ENCODE measurements at regions not wholly inside any gene's neighbourhood (a gene's known extent, or its start where the extent isn't known, plus 50 kb on each side); places are given as distances from the start of the nearest gene placed in this dataset.

GRCh38 chr4:33150525-33150910, 2430.3 kb downstream of the PCDH7 start:
- H3K4me1 ChIP-seq (ENCODE audit: insufficient read depth, insufficient read length): no peaks in the 10 kb centered on the region
- DNase-seq (ENCODE audit: low read depth, low spot score): no peak
- no peaks in the 10 kb centered on the region for H3K36me3 ChIP-seq (ENCODE audit: insufficient read depth, insufficient read length, low read length)
- H3K4me3 ChIP-seq (ENCODE audit: insufficient read length, low read depth): no peak overlapping the region
- no peaks in the 10 kb centered on the region for H3K27me3 ChIP-seq (ENCODE audit: insufficient read depth, insufficient read length)
- H3K9me3 ChIP-seq (ENCODE audit: insufficient read depth, low read length): no peaks in the 10 kb centered on the region
- TF ChIP-seq SUZ12 (IDR thresholded peaks at IDR 0.05; ENCODE audit: extremely low read depth, insufficient read depth, insufficient read length) (no peak), YY1 (IDR thresholded peaks at IDR 0.05; ENCODE audit: insufficient read depth, insufficient read length) (no peak), ZNF274 (IDR thresholded peaks at IDR 0.05; ENCODE audit: low read depth, low read length) (no peak)
- H3K9ac ChIP-seq (ENCODE audit: insufficient read length, low read depth): no peak overlapping the region

DNA sequence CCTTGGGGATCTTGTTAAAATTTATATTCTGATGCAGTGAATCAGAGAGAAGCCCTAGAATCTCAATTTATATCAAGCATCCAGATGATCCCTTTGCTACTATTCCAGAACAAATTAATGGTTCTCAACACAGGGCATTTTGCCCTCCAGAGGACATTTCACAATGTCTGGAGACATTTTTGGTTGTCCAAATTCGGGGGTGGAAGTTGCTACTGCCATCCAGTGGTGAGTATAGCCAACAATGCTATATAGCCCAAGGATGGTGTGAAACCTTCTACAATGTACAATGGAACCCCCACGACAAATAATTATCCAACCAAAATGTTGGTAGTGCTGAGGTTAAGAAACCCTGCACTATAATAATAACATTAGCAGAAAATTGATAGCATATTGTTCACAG, 2440.0 kb downstream of the PCDH7 start:
- H3K27me3 ChIP-seq (ENCODE audit: insufficient read depth, insufficient read length): no peaks in the 10 kb centered on the region
- H3K9ac ChIP-seq (ENCODE audit: insufficient read length, low read depth): no peak overlapping the region
- no peaks in the 10 kb centered on the region for H3K4me1 ChIP-seq (ENCODE audit: insufficient read depth, insufficient read length)
- DNase-seq (ENCODE audit: low read depth, low spot score): no peak
- no peak for TF ChIP-seq SUZ12 (IDR thresholded peaks at IDR 0.05; ENCODE audit: extremely low read depth, insufficient read depth, insufficient read length)
- TF ChIP-seq YY1 (IDR thresholded peaks at IDR 0.05; ENCODE audit: insufficient read depth, insufficient read length): no peak
- no peak for TF ChIP-seq ZNF274 (IDR thresholded peaks at IDR 0.05; ENCODE audit: low read depth, low read length)
- no peak overlapping the region for H3K4me3 ChIP-seq (ENCODE audit: insufficient read length, low read depth)
- no peaks in the 10 kb centered on the region for H3K36me3 ChIP-seq (ENCODE audit: insufficient read depth, insufficient read length, low read length)
- H3K9me3 ChIP-seq (ENCODE audit: insufficient read depth, low read length): no peaks in the 10 kb centered on the region

- no peak for TF ChIP-seq SUZ12 (IDR thresholded peaks at IDR 0.05; ENCODE audit: extremely low read depth, insufficient read depth, insufficient read length)
- no peak for TF ChIP-seq ZNF274 (IDR thresholded peaks at IDR 0.05; ENCODE audit: low read depth, low read length)
- no peak for TF ChIP-seq YY1 (IDR thresholded peaks at IDR 0.05; ENCODE audit: insufficient read depth, insufficient read length)
- no peaks in the 10 kb centered on the region for H3K27me3 ChIP-seq (ENCODE audit: insufficient read depth, insufficient read length)
- no peaks in the 10 kb centered on the region for H3K36me3 ChIP-seq (ENCODE audit: insufficient read depth, insufficient read length, low read length)
- H3K4me3 ChIP-seq (ENCODE audit: insufficient read length, low read depth): no peak overlapping the region
- H3K9me3 ChIP-seq (ENCODE audit: insufficient read depth, low read length): no peaks in the 10 kb centered on the region
- H3K9ac ChIP-seq (ENCODE audit: insufficient read length, low read depth): no peak overlapping the region
- DNase-seq (ENCODE audit: low read depth, low spot score): no peak
- H3K4me1 ChIP-seq (ENCODE audit: insufficient read depth, insufficient read length): no peaks in the 10 kb centered on the region
These were observed 2441.0 kb downstream of the PCDH7 start for GRCh38 chr4:33161202-33161601.

DNA sequence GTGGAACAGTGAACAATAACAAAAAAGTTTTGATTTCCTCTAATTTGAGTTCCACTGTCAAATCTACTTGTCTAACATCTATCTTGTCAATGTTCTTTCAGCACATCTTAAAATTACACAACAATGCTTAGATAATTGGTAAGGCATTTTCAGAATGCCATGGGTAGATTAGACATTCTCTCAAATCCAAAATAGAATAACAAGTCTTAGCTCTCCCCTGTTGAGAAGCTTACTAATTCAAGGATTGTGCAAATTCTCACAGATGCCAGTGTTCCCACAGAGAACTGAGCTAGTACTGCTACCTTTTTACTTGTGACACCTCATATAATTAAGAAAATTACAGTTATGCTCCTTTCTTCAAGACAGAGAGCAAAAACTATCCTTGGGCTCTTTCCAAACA, 2442.0 kb downstream of the PCDH7 start:
- Histone ChIP-seq H3K36me3 (ENCODE audit: insufficient read depth, insufficient read length, low read length) (no peaks in the 10 kb centered on the region), H3K4me3 (ENCODE audit: insufficient read length, low read depth) (no peak overlapping the region), H3K9ac (ENCODE audit: insufficient read length, low read depth) (no peak overlapping the region), H3K27me3 (ENCODE audit: insufficient read depth, insufficient read length) (no peaks in the 10 kb centered on the region), H3K9me3 (ENCODE audit: insufficient read depth, low read length) (no peaks in the 10 kb centered on the region), H3K4me1 (ENCODE audit: insufficient read depth, insufficient read length) (no peaks in the 10 kb centered on the region)
- no peak for DNase-seq (ENCODE audit: low read depth, low spot score)
- TF ChIP-seq ZNF274 (IDR thresholded peaks at IDR 0.05; ENCODE audit: low read depth, low read length) (no peak), YY1 (IDR thresholded peaks at IDR 0.05; ENCODE audit: insufficient read depth, insufficient read length) (no peak), SUZ12 (IDR thresholded peaks at IDR 0.05; ENCODE audit: extremely low read depth, insufficient read depth, insufficient read length) (no peak)

- H3K36me3 ChIP-seq (ENCODE audit: insufficient read depth, insufficient read length, low read length): no peaks in the 10 kb centered on the region
- DNase-seq (ENCODE audit: low read depth, low spot score): no peak
- H3K9ac ChIP-seq (ENCODE audit: insufficient read length, low read depth): no peak overlapping the region
- no peaks in the 10 kb centered on the region for H3K9me3 ChIP-seq (ENCODE audit: insufficient read depth, low read length)
- TF ChIP-seq ZNF274 (IDR thresholded peaks at IDR 0.05; ENCODE audit: low read depth, low read length): no peak
- no peak for TF ChIP-seq SUZ12 (IDR thresholded peaks at IDR 0.05; ENCODE audit: extremely low read depth, insufficient read depth, insufficient read length)
- no peak for TF ChIP-seq YY1 (IDR thresholded peaks at IDR 0.05; ENCODE audit: insufficient read depth, insufficient read length)
- H3K4me1 ChIP-seq (ENCODE audit: insufficient read depth, insufficient read length): no peaks in the 10 kb centered on the region
- no peak overlapping the region for H3K4me3 ChIP-seq (ENCODE audit: insufficient read length, low read depth)
- H3K27me3 ChIP-seq (ENCODE audit: insufficient read depth, insufficient read length): no peaks in the 10 kb centered on the region
These were observed 2451.8 kb downstream of the PCDH7 start for GRCh38 chr4:33171873-33172525.

DNA sequence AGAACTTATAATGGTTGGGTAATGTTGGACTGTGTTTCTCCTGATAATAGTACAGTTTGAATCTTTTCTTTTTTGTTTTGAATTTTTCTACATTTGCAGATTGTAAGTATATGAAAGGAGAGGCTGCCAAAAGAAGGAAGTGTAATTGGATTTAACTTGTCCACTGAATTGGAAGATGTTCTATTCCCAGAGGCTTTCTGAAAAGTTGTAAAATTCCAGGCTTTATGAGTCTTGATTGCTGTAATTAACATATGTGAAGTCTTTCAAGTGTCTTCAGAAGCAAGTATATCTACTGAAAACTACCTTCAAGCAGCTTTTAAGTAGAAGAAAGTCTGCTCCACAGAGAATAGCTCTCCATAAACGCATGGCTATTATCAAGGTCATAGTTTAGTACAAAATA, 2456.4 kb downstream of the PCDH7 start:
- TF ChIP-seq SUZ12 (IDR thresholded peaks at IDR 0.05; ENCODE audit: extremely low read depth, insufficient read depth, insufficient read length): no peak
- TF ChIP-seq YY1 (IDR thresholded peaks at IDR 0.05; ENCODE audit: insufficient read depth, insufficient read length): no peak
- TF ChIP-seq ZNF274 (IDR thresholded peaks at IDR 0.05; ENCODE audit: low read depth, low read length): no peak
- H3K27me3 ChIP-seq (ENCODE audit: insufficient read depth, insufficient read length): no peaks in the 10 kb centered on the region

DNA sequence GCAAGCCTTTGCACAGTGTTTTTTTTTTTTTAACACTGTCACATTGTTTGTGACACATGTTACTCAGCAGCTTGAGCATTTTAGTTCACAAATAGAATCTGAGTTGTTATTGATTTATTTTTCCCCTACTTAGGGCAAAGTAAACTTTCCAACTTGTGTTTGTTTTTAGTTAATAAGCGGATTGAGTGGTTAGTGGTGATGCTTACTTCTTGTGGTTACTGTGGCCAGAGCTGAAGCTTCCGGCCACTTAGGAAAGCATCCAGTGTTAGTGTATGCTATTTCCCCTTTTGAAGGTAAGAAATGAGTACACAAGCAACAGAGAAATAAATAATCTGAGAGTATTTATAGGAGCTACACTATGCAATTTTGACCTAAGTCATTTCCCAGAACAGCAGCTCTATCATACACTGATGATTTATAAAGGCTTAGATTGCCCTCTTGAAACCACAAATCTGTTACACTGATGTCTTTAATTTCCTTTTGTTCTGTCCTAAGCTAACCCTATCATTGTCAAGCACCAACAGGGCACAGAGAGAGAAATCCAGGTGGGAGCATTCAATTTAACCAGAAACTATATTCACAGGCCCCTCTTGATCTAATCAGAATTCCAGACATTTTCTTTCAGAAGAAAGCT, 2464.6 kb downstream of the PCDH7 start:
- TF ChIP-seq SUZ12 (IDR thresholded peaks at IDR 0.05; ENCODE audit: extremely low read depth, insufficient read depth, insufficient read length) (no peak), YY1 (IDR thresholded peaks at IDR 0.05; ENCODE audit: insufficient read depth, insufficient read length) (no peak), ZNF274 (IDR thresholded peaks at IDR 0.05; ENCODE audit: low read depth, low read length) (no peak)
- no peaks in the 10 kb centered on the region for H3K4me1 ChIP-seq (ENCODE audit: insufficient read depth, insufficient read length)
- no peak overlapping the region for H3K4me3 ChIP-seq (ENCODE audit: insufficient read length, low read depth)
- no peaks in the 10 kb centered on the region; the same call in 1 of the 2 replicates for H3K9me3 ChIP-seq (ENCODE audit: insufficient read depth, low read length)
- H3K27me3 ChIP-seq (ENCODE audit: insufficient read depth, insufficient read length): no peaks in the 10 kb centered on the region
- no peak overlapping the region for H3K9ac ChIP-seq (ENCODE audit: insufficient read length, low read depth)
- no peak for DNase-seq (ENCODE audit: low read depth, low spot score)
- no peaks in the 10 kb centered on the region for H3K36me3 ChIP-seq (ENCODE audit: insufficient read depth, insufficient read length, low read length)

More for the DNA sequence above, 2456.4 kb downstream of the PCDH7 start:
- H3K9ac ChIP-seq (ENCODE audit: insufficient read length, low read depth): no peak overlapping the region
- no peaks in the 10 kb centered on the region for H3K9me3 ChIP-seq (ENCODE audit: insufficient read depth, low read length)
- no peaks in the 10 kb centered on the region for H3K4me1 ChIP-seq (ENCODE audit: insufficient read depth, insufficient read length)
- no peak for DNase-seq (ENCODE audit: low read depth, low spot score)
- no peaks in the 10 kb centered on the region for H3K36me3 ChIP-seq (ENCODE audit: insufficient read depth, insufficient read length, low read length)
- no peak overlapping the region for H3K4me3 ChIP-seq (ENCODE audit: insufficient read length, low read depth)

All from NT2/D1 (cell line).